NCI-H1436 treated with DMSO at 0.1 percent for 48 hours (cell line): ENCODE measurements at regions not wholly inside any gene's neighbourhood (a gene's known extent, or its start where the extent isn't known, plus 50 kb on each side); places are given as distances from the start of the nearest gene placed in this dataset.
"Not testable (repeated sequence)": the region's sequence is repeated elsewhere in the genome, so short reads cannot be mapped to it uniquely, and the experiment has no call there.

Experiments used
- DNase-seq: peaks from one replicate; lab custom pipeline; 2025; lab: John Stamatoyannopoulos, UW

DNA sequence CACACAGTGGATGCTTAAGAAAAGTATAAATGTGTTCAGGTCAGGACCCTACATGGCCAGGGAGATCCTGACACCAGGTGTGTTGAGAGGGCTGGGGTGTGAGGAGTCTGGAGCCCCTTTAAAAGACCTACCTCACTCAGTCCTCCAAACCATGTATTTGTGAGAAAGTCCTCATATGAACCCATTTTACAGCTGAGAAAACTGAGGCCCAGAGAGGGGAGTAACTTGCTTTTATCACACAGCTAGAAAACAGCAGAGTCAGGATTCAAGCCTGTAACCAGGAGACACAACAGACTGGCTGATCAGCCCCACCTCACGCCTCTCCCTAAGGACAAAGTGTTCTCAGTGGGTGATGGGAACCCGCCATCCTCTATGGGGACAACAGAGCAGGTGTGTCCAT, 706.7 kb downstream of the PTPRU start:
- DNase-seq = no peak

DNA sequence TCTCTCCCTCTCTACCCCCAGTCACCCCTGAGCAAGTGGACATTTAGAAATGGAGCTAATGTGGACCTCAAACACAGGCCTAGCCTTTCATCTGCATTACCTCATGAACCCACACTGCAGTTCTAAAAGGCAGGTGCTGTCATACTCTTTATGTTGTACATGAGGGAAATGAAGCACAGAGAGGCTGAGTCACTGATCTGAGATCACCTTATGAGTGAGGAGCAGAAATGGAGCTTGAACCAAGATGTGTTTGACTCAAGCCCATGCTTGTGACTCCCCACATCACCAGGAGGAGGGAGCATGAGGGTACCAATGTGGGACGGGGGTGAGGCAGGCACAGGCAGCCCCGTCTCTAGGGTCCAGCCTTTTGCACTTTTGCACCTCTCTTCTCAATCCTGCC, 702.8 kb downstream of the PTPRU start:
- no peak for DNase-seq

GRCh38 chr1:29937356-29937755, 701.0 kb downstream of the PTPRU start:
- DNase-seq = no peak

- no peak for DNase-seq
These were observed 699.8 kb downstream of the PTPRU start for GRCh38 chr1:29936031-29936544.

GRCh38 chr1:29934255-29934772, 698.0 kb downstream of the PTPRU start:
- no peak for DNase-seq

GRCh38 chr1:29933067-29933466, 696.7 kb downstream of the PTPRU start:
- DNase-seq = peak; percentile 37

GRCh38 chr1:29932626-29933025, 696.3 kb downstream of the PTPRU start:
- no peak for DNase-seq

DNA sequence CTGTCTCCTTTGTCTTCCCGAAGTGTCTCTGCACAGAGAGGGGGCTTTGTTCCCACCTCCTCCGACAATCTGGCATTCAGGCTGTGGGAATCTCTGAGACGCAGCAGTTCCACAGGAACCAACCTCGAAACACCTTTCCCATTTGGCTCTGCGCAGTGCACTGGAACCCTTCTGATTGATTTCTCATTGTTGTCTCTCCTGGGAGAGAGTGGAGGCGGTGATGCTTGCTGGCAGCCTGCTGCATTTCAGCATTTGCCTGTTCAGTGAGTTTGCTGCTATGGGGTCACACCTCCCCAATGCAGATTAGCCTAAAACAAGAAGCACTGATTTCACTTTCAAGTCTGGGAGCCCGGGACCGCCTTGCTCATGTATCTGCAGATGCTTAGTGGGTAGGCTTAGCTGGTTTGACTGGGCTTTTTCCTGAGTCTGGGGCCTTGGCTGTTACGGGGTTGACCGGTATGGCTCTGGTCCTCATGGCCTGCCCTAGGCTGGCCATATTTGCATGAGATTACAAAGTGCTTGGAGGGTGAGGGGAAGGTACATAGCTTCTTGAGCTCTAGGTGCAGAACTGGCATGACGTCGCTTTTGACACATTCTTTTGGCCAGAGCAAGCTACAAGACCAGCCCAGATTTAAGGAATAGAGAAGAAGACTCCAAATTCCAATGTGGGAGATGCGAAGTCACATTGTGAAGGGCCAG, 695.3 kb downstream of the PTPRU start:
- DNase-seq = no peak

DNA sequence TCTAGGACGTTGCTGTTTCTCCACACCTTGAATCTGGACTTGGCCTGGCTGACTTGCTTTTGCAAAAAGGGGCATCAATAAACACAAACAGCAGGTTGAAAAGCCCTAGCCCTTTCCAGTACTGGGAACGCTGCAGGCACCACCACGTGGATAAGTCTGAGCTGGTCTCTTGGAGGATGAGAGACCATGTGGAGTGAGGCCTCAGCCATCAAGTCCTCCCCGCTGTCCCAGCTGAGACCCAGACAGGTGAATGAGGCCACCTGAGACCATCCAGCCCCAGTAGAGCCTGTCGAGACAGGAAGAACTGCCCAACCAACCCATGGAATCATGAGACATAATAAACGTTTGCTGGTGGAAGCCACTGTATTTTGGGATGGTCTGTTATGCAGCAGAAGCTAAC, 688.7 kb downstream of the PTPRU start:
- no peak for DNase-seq

DNA sequence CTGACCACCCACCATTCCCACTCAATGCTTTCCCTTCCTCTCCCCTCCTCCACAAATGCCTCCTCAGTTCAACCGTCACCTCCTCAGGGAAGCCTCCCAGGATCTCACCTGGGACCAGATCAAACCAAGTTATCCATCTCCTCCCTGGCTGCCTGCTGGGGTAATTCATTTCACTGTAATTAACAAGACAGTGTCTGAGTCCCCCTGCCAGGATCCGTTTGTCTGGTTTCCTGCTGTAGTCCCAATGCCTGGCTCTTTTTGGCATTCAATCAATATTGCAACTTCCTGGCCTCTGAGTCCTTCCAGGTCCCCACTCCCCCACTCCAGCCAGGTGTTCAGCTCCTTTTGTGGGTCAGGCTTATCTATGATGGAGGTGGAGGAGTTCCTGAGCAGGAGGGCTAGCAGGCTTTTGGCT, 687.7 kb downstream of the PTPRU start:
- no peak for DNase-seq

DNA sequence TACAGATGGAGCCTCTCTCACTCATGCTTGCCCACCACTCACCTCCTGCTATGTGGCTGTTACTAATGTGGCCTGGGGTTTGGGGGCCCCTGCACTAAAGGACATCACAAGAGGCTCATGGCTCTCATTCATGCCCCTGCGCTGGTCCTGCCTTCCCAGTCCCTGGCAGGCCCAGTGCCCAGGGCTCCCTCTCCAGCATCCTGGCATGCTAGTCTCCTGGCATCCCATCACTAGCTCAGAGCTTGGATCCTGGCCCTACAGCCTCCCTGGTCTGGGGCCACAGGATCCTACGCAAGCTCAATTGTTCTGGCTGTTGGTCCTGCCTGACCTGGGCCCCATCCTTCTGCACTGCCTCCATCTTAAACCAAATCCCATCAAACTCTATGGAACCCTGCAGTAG, 685.4 kb downstream of the PTPRU start:
- DNase-seq = no peak

DNA sequence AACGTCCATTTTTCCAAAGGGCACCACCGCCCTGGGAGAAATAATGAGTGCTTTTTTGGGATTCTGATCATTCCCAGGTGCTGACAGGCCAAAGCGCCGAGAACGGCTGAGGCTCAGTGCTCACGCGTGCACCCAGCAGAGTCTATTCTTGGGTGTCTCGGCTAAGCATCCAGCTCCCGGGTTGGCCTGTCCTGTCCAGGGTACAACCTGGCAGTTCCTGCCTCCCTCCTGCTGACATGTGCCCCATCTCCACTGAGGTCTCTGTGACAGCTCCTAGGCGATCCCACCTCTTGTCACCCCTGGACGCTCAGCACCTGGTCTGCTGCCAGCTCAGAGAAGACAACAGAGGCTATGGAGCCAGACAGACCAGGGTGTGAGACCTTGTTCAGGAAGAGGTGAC, 684.5 kb downstream of the PTPRU start:
- DNase-seq = no peak

DNA sequence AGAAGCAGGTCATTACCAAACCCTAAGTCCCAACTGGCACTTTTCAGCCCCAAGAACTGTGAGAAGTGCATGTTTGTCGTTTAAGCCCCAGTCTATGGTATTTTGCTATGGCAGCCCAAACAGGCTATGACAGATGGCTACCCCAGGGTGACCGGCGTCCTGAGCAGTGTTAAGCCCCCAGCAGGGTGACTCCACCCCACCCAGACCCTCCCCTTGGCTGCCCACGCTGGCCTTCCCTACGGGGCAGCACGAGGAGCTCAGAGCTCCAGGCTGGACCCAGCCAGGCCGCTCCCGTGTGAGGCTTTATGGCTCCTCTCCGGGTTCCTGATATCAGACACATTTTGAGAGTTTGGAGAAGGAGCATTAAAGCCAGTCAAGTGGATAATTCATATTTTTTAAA, 684.0 kb downstream of the PTPRU start:
- DNase-seq = no peak

- DNase-seq = not testable (repeated sequence)
These were observed 682.7 kb downstream of the PTPRU start for GRCh38 chr1:29919041-29919440.

DNA sequence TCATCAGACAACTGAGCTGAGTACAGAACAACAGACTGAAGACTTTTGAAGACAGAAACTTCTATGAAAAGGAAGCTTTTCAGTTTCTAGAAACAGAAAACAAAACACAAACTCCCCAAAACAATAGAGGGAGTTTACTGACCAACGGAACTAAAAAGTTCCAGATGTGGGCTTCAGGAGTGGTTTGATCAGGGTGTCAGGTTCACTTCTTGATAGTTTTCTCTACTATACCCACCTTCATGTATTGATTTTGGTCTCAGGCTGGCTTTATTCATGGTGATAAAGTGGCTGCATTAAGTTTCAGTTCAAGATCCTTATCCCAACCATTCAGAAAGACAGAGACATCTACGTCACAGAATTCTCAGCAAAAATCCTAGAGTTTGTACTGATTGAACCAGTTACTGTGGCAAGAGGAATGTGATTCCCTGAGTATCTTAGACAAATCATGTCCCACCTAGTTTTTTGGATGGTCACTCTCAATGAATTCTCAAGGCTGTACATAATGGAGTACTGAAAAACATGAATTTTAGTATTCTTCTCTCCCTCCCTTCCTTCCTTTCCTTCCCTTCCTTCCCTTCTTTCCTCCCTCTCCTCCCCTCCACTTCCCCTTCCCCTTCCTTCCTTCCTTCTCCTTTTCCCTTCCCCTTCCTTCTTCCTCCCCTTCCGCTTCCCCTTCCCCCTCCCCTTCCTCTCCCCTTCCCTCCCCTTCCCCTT, 680.5 kb downstream of the PTPRU start:
- DNase-seq = no peak

DNA sequence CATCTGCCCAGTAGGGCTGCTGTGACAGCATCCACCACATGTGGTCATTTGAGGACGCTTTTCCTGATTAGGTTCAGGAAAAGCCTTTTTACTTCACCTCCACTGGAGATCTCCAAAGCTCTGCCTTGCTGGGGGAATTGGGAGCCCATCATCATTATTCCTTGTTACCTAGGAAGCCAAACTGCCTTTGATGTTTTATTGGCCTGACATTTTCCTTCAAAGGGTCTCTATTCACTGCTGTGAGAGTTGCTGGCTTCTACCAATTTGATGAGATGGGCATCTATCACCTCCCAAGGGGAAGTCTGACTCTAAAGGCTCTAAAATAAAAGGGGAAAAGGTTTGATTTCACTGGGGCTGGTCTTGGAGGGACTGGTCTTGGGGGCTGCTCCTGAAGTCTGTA, 678.6 kb downstream of the PTPRU start:
- DNase-seq = no peak

DNA sequence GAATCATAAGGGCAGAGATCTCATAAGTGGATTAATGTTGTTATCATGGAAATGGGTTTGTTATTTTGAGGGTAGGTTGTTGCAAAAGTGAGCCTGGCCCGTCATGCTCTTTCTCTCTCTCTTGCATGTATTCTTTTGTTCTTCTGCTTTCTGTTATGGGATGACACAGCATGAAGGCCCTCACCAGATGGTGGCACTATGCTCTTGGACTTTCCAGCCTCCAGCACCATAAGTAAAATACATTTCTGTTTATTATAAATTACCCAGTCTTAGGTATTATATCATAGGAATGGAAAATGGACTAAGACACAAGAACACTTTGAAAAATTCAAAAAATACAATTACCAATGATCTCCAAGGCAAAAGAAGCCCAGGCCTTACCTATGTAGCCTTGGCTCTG, 676.1 kb downstream of the PTPRU start:
- no peak for DNase-seq

- no peak for DNase-seq
These were observed 673.6 kb downstream of the PTPRU start for GRCh38 chr1:29909962-29910361.

GRCh38 chr1:29907596-29907995, 671.3 kb downstream of the PTPRU start:
- no peak for DNase-seq

- DNase-seq = no peak
These were observed 670.6 kb downstream of the PTPRU start for GRCh38 chr1:29906927-29907326.

DNA sequence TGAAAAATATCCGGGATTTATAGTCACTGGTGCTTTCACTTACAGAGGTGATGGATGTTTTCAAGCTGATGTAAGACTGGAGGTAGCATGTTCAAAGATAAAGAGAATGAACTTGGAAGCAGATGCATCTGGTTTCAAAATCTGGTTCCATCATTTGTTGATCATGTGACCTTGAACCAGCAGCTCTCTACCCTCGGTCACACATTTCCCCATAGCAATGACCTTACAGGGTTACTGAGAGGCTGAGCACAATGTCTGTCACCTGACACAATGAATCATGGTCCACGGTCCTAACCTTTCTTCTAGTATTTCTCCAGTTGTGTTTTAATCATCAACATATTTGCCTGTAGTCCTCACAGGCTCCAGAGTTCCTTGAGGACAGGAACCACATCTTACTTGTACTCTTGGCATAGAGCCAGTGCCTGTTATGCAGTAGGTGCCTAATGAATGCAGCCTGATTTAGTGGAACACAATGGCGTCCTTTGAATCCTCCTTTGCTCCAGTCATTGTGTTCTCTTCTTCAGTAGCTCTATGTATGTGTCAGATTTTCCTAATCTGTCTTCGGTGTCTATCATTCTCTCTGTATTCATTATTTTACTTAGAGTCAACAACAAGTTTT, 667.3 kb downstream of the PTPRU start:
- DNase-seq = no peak

DNA sequence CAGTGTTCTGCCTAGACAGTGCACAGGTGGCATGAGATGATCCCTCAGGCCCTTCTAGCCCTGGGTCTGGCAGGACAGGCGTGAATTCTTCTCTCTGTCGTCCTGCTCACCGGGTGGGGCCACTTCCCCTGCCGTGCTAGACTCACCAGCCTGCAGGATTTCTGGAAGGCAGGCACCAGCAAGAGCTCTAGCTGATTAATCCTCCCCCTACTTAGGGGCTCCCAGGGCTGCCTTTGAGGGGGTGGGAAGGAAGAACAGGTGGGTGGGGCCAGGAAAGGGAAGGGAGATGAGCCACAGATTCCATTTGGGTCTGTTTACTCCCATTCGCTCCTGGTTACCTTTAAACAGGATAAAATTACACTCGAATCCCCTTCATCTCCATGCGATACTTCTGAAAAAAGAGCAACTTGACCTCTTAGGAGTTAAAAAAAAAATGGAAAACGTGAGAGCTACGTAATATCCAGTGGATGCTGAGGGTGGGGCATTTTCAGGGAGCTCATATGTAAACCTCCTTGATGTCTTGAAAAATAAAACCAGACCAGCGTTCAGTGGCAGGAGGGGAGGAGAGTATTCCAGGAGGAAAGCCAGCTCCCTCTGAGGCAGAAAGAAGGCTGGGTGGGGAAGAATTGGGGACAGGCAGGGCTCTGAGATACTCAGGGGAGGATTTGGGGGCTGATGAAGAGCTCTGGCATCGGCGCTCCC, 665.5 kb downstream of the PTPRU start:
- no peak for DNase-seq
